ENCODE measurements at regions not wholly inside any gene's neighbourhood (a gene's known extent, or its start where the extent isn't known, plus 50 kb on each side); places are given as distances from the start of the nearest gene placed in this dataset.

- Histone ChIP-seq H2BK15ac (ENCODE audit: low read depth, low read length) (no peak overlapping the region), H2BK20ac (ENCODE audit: low read depth, low read length, poor library complexity, severe bottlenecking) (no peak overlapping the region), H3K79me1 (ENCODE audit: insufficient read depth, low read depth, low read length, poor library complexity, severe bottlenecking) (peaks cover 10% of the 10 kb centered on the region), H3K4me1 (ENCODE audit: insufficient read depth, low read length) (peaks cover 3% of the 10 kb centered on the region; the same call in 1 of the 2 replicates), H2BK12ac (ENCODE audit: insufficient read length, low read depth, low read length) (no peak overlapping the region), H3K9me3 (ENCODE audit: control insufficient read depth, low read depth, low read length) (no peaks in the 10 kb centered on the region), H3T11ph (ENCODE audit: low read length) (no peak overlapping the region), H3K23me2 (ENCODE audit: insufficient read length, low read depth, low read length, poor library complexity, severe bottlenecking) (no peaks in the 10 kb centered on the region), H3K27me3 (ENCODE audit: insufficient read depth, low read length) (no peaks in the 10 kb centered on the region), H4K5ac (ENCODE audit: insufficient read length, low read depth, low read length) (no peak overlapping the region), H2AFZ (ENCODE audit: low read length) (no peak overlapping the region), H2BK120ac (ENCODE audit: low read depth, low read length, poor library complexity, severe bottlenecking) (no peak overlapping the region), H2BK5ac (ENCODE audit: insufficient read length, low read length) (no peak overlapping the region), H3K14ac (ENCODE audit: insufficient read depth, low read length) (no peak overlapping the region), H3K79me2 (ENCODE audit: insufficient read depth, low read length) (peaks cover 9% of the 10 kb centered on the region; the same call in 1 of the 2 replicates), H3K18ac (ENCODE audit: insufficient read length, low read depth, low read length) (no peak overlapping the region), H4K91ac (ENCODE audit: insufficient read length, low read depth, low read length) (no peak overlapping the region), H3K4ac (ENCODE audit: low read depth, low read length) (no peak overlapping the region), H4K20me1 (ENCODE audit: control insufficient read depth, insufficient read depth, insufficient read length) (no peaks in the 10 kb centered on the region), H3K9ac (ENCODE audit: extremely low read depth, insufficient read length, low read length) (no peak overlapping the region), H3K23ac (ENCODE audit: insufficient read length, low read depth, low read length) (no peak overlapping the region), H3K56ac (ENCODE audit: insufficient read length, low read depth, low read length) (no peak overlapping the region), H3K4me2 (ENCODE audit: insufficient read depth, insufficient read length, low read length) (no peak overlapping the region), H3K27ac (ENCODE audit: insufficient read length, low read depth, low read length) (no peak overlapping the region), H4K8ac (replicated peaks; ENCODE audit: insufficient read length, low read depth, low read length) (no peak overlapping the region), H2AK5ac (ENCODE audit: insufficient read length, low read length) (no peak overlapping the region)
- no peak for DNase-seq
- Mint-ChIP-seq H3K36me3 (ENCODE audit: insufficient read depth in 1 of 3, low read depth in 3 of 3) (peaks cover 0 to 16% (median 11%) of the 10 kb centered on the region in 3 experiments; a peak in 4 of 7 replicates), H3K27me3 (ENCODE audit: low read depth) (no peaks in the 10 kb centered on the region), H3K4me1 (peaks cover 36 to 38% of the 10 kb centered on the region in 2 experiments), H3K4me3 (no peak overlapping the region), H3K9me3 (no peaks in the 10 kb centered on the region), H3K27ac (peak overlapping the region; percentile 42 to 86 (median 78); a peak in 5 of 7 replicates)
- no peak for TF ChIP-seq CTCF (conservative IDR thresholded peaks at IDR 0.05)
- no CpG with 5 or more reads among the region's 3 CpGs for WGBS (ENCODE audit: extremely low coverage, insufficient read length, low lambda C conversion rate)
Measured at GRCh38 chr11:129267716-129268115, 75.6 kb upstream of the ARHGAP32 start.

All from H9 (cell line).